Immature natural killer cell (primary cell): ENCODE measurements at regions not wholly inside any gene's neighbourhood (a gene's known extent, or its start where the extent isn't known, plus 50 kb on each side); places are given as distances from the start of the nearest gene placed in this dataset.

ENCODE experiments used
- DNase-seq, 3 donors: peaks; one replicate each; pipeline ENCODE4 v3.0.0; 2022; ENCODE audit warnings: mixed read lengths in 1 of 3
- H3K27ac Mint-ChIP-seq, 6 donors: one replicate each; pipeline ENCODE4 v1.8.0; 2020; ENCODE audit warnings: mixed read lengths in 6 of 6, mild to moderate bottlenecking in 5 of 6, inconsistent platforms in 4 of 6, moderate library complexity in 3 of 6
- H3K27me3 Mint-ChIP-seq, 3 donors: one replicate each; pipeline ENCODE4 v1.8.0; 2020 to 2021; ENCODE audit warnings: low read depth in 3 of 3, mild to moderate bottlenecking in 3 of 3, mixed read lengths in 3 of 3, moderate library complexity in 3 of 3, inconsistent platforms in 1 of 3
- H3K36me3 Mint-ChIP-seq, 3 donors: one replicate each; pipeline ENCODE4 v1.8.0; 2020; ENCODE audit warnings: mixed read lengths in 3 of 3, inconsistent platforms in 2 of 3, mild to moderate bottlenecking in 2 of 3
- H3K4me1 Mint-ChIP-seq, 2 donors: one replicate each; pipeline ENCODE4 v1.8.0; 2020; ENCODE audit warnings: inconsistent platforms in 2 of 2, mild to moderate bottlenecking in 2 of 2, mixed read lengths in 2 of 2, moderate library complexity in 1 of 2
- H3K4me3 Mint-ChIP-seq, 5 donors: one replicate each; pipeline ENCODE4 v1.8.0; 2020; ENCODE audit warnings: mild to moderate bottlenecking in 5 of 5, mixed read lengths in 5 of 5, inconsistent platforms in 3 of 5, moderate library complexity in 3 of 5
- H3K9me3 Mint-ChIP-seq, 6 donors: one replicate each; pipeline ENCODE4 v1.8.0; 2020; ENCODE audit warnings: mild to moderate bottlenecking in 6 of 6, mixed read lengths in 6 of 6, inconsistent platforms in 4 of 6, moderate library complexity in 3 of 6

GRCh38 chr5:171555160-171555559 lies 135.7 kb downstream of the FGF18 start:
- Mint-ChIP-seq H3K4me3 (no peak overlapping the region), H3K27me3 (peaks cover 3 to 8% (median 6%) of the 10 kb centered on the region in 3 donors), H3K4me1 (no peaks in the 10 kb centered on the region), H3K27ac (no peak overlapping the region), H3K9me3 (peaks cover 0 to 5% (median under 1%) of the 10 kb centered on the region in 6 donors), H3K36me3 (no peaks in the 10 kb centered on the region)
- DNase-seq, result no peak

GRCh38 chr5:171562822-171563221 lies 143.4 kb downstream of the FGF18 start:
- DNase-seq, result no peak
- H3K9me3 Mint-ChIP-seq, result peaks cover 0 to 6% (median 5%) of the 10 kb centered on the region in 6 donors
- no peaks in the 10 kb centered on the region for H3K4me1 Mint-ChIP-seq
- no peak overlapping the region for H3K27ac Mint-ChIP-seq
- no peaks in the 10 kb centered on the region for H3K36me3 Mint-ChIP-seq
- H3K4me3 Mint-ChIP-seq, result no peak overlapping the region
- H3K27me3 Mint-ChIP-seq, result peaks cover 4 to 7% (median 6%) of the 10 kb centered on the region in 3 donors

DNA sequence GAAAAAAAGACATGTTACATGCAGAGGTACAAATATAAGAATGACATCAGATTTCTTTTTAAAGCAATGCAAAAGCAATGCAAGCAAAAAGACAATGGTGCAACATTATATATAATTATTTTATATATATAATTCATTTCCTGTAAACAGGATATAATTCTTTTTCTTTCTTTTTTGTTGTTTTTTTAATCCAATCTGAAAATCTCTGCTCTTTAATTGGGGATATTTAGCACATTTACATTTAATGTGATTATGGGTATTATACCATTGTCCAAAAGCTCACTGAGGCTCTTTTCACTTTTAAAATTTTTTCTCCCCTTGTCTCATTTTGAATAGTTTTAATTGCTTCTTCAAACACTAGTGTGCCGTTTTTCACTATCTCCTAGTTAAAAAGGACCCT lies 148.9 kb downstream of the FGF18 start:
- Mint-ChIP-seq H3K27ac (no peak overlapping the region), H3K9me3 (peaks cover 10 to 30% (median 17%) of the 10 kb centered on the region in 6 donors), H3K36me3 (peaks cover 4 to 7% (median 6%) of the 10 kb centered on the region in 3 donors), H3K4me3 (no peak overlapping the region), H3K4me1 (no peaks in the 10 kb centered on the region), H3K27me3 (peaks cover 2 to 19% (median 5%) of the 10 kb centered on the region in 3 donors)
- DNase-seq, result no peak

DNA sequence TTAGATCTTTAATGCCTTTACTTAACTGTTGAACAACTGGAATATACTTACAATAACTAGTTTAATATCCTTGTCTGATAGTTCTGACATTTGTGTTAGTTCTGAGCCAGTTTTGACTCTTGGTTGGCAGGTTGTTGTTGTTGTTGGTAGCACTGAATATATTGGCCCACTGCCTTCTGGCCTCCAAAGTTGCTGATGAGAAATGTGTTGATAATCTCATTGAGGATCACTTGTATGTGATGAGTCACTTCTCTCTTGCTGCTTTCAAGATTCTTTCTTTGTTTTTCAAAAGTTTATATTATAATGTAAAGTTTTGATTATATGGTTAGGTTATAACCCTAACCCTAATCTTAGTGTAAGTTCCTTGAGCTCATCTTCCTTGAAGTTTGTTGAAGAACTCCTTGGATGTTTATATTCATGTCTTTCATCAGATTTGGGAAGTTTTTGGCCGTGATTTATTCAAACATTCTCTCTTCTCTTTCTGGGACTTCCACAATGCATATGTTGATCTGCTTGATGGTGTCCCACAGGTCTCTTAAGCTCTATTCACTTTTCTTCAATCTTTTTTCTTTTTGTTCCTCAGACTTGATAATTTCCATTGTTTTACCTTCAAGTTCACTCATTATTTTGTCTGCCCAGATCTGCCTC lies 149.7 kb downstream of the FGF18 start:
- no peaks in the 10 kb centered on the region for H3K4me1 Mint-ChIP-seq
- H3K27ac Mint-ChIP-seq, result no peak overlapping the region
- H3K4me3 Mint-ChIP-seq, result no peak overlapping the region
- H3K9me3 Mint-ChIP-seq, result peaks cover 9 to 30% (median 17%) of the 10 kb centered on the region in 6 donors
- peaks cover 2 to 19% (median 5%) of the 10 kb centered on the region in 3 donors for H3K27me3 Mint-ChIP-seq
- H3K36me3 Mint-ChIP-seq, result peaks cover 4 to 7% (median 6%) of the 10 kb centered on the region in 3 donors
- DNase-seq, result no peak

DNA sequence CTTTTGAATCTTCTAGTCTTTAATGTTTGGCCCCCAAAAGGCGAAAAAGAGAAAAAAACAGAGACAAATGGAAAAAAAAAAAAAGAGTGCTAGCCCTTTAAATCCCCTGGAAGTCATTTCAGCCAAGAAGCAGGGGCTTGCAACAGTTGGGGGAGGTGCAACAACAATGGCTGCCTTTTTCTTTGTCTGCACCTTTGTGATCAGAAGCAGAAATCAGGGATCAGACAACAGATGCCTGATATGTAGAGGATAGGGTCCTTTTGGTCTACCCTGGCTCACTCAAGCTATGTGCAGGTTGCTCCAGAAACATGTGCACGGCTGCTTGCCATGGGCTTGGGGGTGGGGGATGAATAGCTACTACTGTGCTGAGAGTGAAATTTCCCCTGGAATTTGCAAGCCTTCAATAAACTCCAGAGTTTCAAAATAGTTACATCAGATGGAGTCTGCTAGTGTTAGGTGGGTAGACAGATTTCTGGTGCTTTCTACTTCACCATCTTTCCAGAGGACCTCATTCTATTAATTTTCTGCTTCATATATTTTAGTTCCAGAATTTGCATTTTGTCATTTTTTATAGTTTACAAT lies 150.9 kb downstream of the FGF18 start:
- Mint-ChIP-seq H3K27me3 (peaks cover 2 to 19% (median 5%) of the 10 kb centered on the region in 3 donors), H3K27ac (no peak overlapping the region), H3K4me1 (no peaks in the 10 kb centered on the region), H3K9me3 (peaks cover 8 to 30% (median 17%) of the 10 kb centered on the region in 6 donors), H3K4me3 (no peak overlapping the region), H3K36me3 (peaks cover 4 to 7% (median 6%) of the 10 kb centered on the region in 3 donors)
- no peak for DNase-seq

GRCh38 chr5:171571663-171572062 lies 152.2 kb downstream of the FGF18 start:
- Mint-ChIP-seq H3K4me3 (no peak overlapping the region), H3K27me3 (peaks cover 2 to 17% (median 2%) of the 10 kb centered on the region in 3 donors), H3K27ac (no peak overlapping the region), H3K9me3 (peaks cover 8 to 30% (median 17%) of the 10 kb centered on the region in 6 donors), H3K36me3 (peaks cover 4 to 7% (median 6%) of the 10 kb centered on the region in 3 donors), H3K4me1 (no peaks in the 10 kb centered on the region)
- no peak for DNase-seq

DNA sequence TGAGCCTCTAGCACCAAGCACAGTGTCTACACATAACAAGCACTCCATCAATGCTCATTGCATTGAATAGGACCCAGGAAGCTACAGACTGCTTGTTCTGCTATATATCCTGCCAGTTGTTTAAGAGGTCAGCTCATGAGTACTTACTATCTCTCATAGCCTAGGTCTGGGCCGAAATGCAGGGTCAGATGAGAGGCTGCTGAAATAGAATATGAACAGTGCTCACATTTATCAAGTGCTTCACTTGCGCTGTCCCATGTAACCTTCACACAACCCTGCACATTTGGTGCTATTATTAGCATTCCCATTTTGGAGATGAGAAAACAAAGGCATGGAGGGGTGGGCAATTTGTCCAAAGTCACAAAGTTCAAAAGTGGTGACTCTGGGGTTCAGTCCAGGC lies 153.6 kb downstream of the FGF18 start:
- Mint-ChIP-seq H3K27ac (no peak overlapping the region), H3K9me3 (peaks cover 6 to 23% (median 15%) of the 10 kb centered on the region in 6 donors), H3K36me3 (peaks cover 4 to 7% (median 6%) of the 10 kb centered on the region in 3 donors), H3K4me3 (no peak overlapping the region), H3K27me3 (peaks cover 2 to 18% (median 2%) of the 10 kb centered on the region in 3 donors), H3K4me1 (no peaks in the 10 kb centered on the region)
- no peak for DNase-seq

- H3K4me1 Mint-ChIP-seq, result no peaks in the 10 kb centered on the region
- H3K36me3 Mint-ChIP-seq, result peaks cover 3 to 7% (median 4%) of the 10 kb centered on the region in 3 donors
- no peak for DNase-seq
- H3K27me3 Mint-ChIP-seq, result peaks cover 2 to 16% (median 3%) of the 10 kb centered on the region in 3 donors
- no peak overlapping the region for H3K27ac Mint-ChIP-seq
- peaks cover 6 to 17% (median 12%) of the 10 kb centered on the region in 6 donors for H3K9me3 Mint-ChIP-seq
- H3K4me3 Mint-ChIP-seq, result no peak overlapping the region
Measured at GRCh38 chr5:171573451-171574225, 154.2 kb downstream of the FGF18 start.

- Mint-ChIP-seq H3K27ac (no peak overlapping the region), H3K9me3 (peaks cover 2 to 9% (median 7%) of the 10 kb centered on the region in 6 donors), H3K36me3 (peaks cover 0 to 4% (median 3%) of the 10 kb centered on the region in 3 donors), H3K4me1 (no peaks in the 10 kb centered on the region), H3K27me3 (peaks cover 0 to 16% (median 3%) of the 10 kb centered on the region in 3 donors), H3K4me3 (no peak overlapping the region)
- DNase-seq, result no peak
Measured at GRCh38 chr5:171574376-171574775, 154.9 kb downstream of the FGF18 start.

DNA sequence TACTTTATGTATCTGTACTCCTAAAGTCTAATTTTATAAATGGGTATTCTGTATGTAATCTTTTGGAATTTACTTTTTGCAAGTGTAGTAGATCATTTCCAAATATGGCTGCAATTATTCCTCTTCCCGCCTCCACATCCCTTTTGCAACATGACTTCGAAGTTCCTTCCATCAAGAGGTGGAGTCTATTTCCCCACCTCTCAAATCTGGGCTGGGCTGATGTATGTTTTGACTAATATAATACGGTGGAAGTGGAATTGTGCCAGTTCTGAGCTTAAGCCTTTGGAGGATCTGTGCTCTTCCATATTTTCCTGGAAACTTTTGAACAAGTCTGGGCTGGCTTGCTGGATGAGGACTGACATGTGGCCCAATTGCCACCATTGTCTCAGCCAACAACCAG lies 155.9 kb downstream of the FGF18 start:
- Mint-ChIP-seq H3K9me3 (peaks cover 0 to 2% (median 0%) of the 10 kb centered on the region in 6 donors), H3K27ac (no peak overlapping the region), H3K27me3 (peaks cover 0 to 10% (median 4%) of the 10 kb centered on the region in 3 donors), H3K4me1 (no peaks in the 10 kb centered on the region), H3K36me3 (peaks cover 0 to 3% (median 0%) of the 10 kb centered on the region in 3 donors), H3K4me3 (no peak overlapping the region)
- DNase-seq, result no peak

DNA sequence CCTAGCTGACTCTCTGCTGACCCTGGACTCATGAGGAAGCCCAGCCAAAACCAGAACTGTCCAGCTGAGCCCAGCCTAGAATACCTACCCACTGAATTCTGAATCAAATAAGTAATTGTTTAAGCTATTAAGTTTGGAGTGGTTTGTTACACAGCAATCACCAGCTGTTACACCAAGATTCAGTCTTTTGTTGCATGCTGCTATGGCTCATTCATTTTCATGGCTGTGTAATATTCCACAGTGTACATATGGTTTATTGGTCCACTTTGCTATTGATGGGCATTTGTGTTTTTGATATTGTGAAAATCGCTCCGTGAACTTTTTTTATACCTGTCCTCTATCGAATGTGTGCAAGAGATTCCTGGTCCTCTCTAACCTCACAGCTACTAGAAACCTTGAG lies 156.4 kb downstream of the FGF18 start:
- Mint-ChIP-seq H3K4me1 (no peaks in the 10 kb centered on the region), H3K9me3 (peaks cover 0 to 2% (median 0%) of the 10 kb centered on the region in 6 donors), H3K27me3 (peaks cover 0 to 10% (median 3%) of the 10 kb centered on the region in 3 donors), H3K36me3 (peaks cover 0 to 3% (median 0%) of the 10 kb centered on the region in 3 donors), H3K4me3 (no peak overlapping the region), H3K27ac (no peak overlapping the region)
- no peak for DNase-seq

DNA sequence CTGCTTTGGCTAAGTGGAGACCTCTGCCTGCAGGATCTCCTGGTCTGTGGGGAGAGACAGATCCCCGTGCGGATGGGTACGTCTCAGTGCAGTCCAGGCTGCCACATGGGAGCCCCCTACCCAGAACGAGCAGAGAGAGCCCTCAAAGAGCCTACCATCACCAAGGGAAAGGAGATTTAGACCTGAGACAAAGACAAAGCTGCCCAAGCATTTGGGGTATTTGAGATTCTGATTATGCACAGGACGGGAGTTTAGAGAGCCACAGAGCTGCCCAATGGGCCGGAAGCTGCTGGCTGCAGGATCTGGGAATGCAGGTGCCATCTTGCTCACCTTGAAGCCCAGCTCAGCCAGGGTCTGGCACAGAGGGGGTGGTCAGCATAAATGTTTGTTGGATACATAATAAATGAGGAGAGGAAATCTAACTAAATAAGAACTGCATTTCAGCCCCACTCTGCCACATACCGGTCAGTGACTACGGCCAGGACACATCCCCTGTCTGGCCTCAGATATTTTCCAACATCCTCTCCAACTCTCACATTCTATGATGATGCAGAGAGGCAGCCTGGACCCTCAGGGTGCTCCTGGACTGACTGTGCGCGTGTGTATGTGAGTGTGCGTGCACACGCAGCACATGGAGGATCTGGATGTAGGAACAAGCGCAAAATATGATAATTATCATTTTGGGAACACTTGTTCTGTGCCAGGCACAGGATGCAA lies 157.8 kb downstream of the FGF18 start:
- H3K4me1 Mint-ChIP-seq, result no peaks in the 10 kb centered on the region
- no peak for DNase-seq
- no peak overlapping the region for H3K4me3 Mint-ChIP-seq
- peaks cover 0 to 3% (median 0%) of the 10 kb centered on the region in 3 donors for H3K36me3 Mint-ChIP-seq
- no peaks in the 10 kb centered on the region for H3K9me3 Mint-ChIP-seq
- no peak overlapping the region for H3K27ac Mint-ChIP-seq
- peaks cover 0 to 5% (median 3%) of the 10 kb centered on the region in 3 donors for H3K27me3 Mint-ChIP-seq

- H3K27me3 Mint-ChIP-seq, result peaks cover 0 to 7% (median 3%) of the 10 kb centered on the region in 3 donors
- DNase-seq, result no peak
- H3K36me3 Mint-ChIP-seq, result no peaks in the 10 kb centered on the region
- H3K9me3 Mint-ChIP-seq, result no peaks in the 10 kb centered on the region
- no peak overlapping the region for H3K4me3 Mint-ChIP-seq
- no peak overlapping the region for H3K27ac Mint-ChIP-seq
- H3K4me1 Mint-ChIP-seq, result no peaks in the 10 kb centered on the region
Measured at GRCh38 chr5:171578049-171578828, 158.8 kb downstream of the FGF18 start.
